KOPT-K1 (cell line): ENCODE measurements at regions not wholly inside any gene's neighbourhood (a gene's known extent, or its start where the extent isn't known, plus 50 kb on each side); places are given as distances from the start of the nearest gene placed in this dataset.

Source experiments
- H3K27ac ChIP-seq: fragments of 200-600 bp; sonication (generic); 2 replicates; pipeline ENCODE4 v1.5.1; 2016; ENCODE audit warnings: antibody characterized with exemption, mild to moderate bottlenecking, low read depth, low read length; ENCODE audit not compliant: poor library complexity, severe bottlenecking
- H3K36me3 ChIP-seq: fragments of 200-600 bp; sonication (generic); 2 replicates; pipeline ENCODE4 v1.5.1; 2017; ENCODE audit warnings: antibody characterized with exemption, mild to moderate bottlenecking, low read length, moderate library complexity; ENCODE audit not compliant: insufficient read depth
- H3K9me3 ChIP-seq: fragments of 200-600 bp; sonication (generic); 2 replicates; pipeline ENCODE4 v1.5.1; 2017; ENCODE audit warnings: antibody characterized with exemption, low read length, mild to moderate bottlenecking; ENCODE audit not compliant: insufficient read depth, poor library complexity, severe bottlenecking

DNA sequence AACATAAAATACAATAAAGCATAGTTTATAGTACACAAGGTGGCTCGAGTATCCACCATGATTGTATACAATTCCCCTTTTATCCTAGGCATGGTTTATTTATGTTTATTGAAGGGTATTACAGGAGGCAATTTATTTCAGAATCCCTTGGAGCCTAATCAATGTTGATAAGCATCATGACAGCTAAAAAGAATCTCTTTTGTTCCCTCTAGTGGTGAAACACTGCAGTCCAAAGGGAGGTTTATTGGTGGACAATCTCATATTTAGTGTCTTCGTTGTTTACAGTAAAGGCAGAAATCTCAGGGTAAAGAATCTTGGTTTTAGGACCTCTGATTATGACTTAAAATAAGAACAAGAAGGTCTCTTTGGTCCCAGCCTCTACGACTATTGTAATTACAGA is 1712.5 kb downstream of the C4orf33 start:
- peaks cover 8% of the 10 kb centered on the region for H3K9me3 ChIP-seq
- no peak overlapping the region for H3K27ac ChIP-seq

GRCh38 chr4:130812117-130812765 is 1716.3 kb downstream of the C4orf33 start:
- no peaks in the 10 kb centered on the region for H3K36me3 ChIP-seq
- no peaks in the 10 kb centered on the region for H3K9me3 ChIP-seq
- no peak overlapping the region for H3K27ac ChIP-seq

More for the DNA sequence above, 1712.5 kb downstream of the C4orf33 start:
- H3K36me3 ChIP-seq, result no peaks in the 10 kb centered on the region

GRCh38 chr4:130814896-130815295 is 1718.9 kb downstream of the C4orf33 start:
- Histone ChIP-seq H3K36me3 (no peaks in the 10 kb centered on the region), H3K9me3 (no peaks in the 10 kb centered on the region), H3K27ac (no peak overlapping the region)

- H3K9me3 ChIP-seq, result no peaks in the 10 kb centered on the region
- no peak overlapping the region for H3K27ac ChIP-seq
- no peaks in the 10 kb centered on the region for H3K36me3 ChIP-seq
These were observed 1724.5 kb downstream of the C4orf33 start for GRCh38 chr4:130820448-130820847.

GRCh38 chr4:130825284-130825683 is 1729.3 kb downstream of the C4orf33 start:
- Histone ChIP-seq H3K36me3 (no peaks in the 10 kb centered on the region), H3K9me3 (no peaks in the 10 kb centered on the region), H3K27ac (no peak overlapping the region)

GRCh38 chr4:130850019-130850524 is 1754.1 kb downstream of the C4orf33 start:
- no peaks in the 10 kb centered on the region for H3K36me3 ChIP-seq
- peaks cover 5% of the 10 kb centered on the region for H3K9me3 ChIP-seq
- no peak overlapping the region for H3K27ac ChIP-seq

- Histone ChIP-seq H3K9me3 (peaks cover 5% of the 10 kb centered on the region), H3K36me3 (no peaks in the 10 kb centered on the region), H3K27ac (no peak overlapping the region)
These were observed 1755.2 kb downstream of the C4orf33 start for GRCh38 chr4:130851107-130851506.

DNA sequence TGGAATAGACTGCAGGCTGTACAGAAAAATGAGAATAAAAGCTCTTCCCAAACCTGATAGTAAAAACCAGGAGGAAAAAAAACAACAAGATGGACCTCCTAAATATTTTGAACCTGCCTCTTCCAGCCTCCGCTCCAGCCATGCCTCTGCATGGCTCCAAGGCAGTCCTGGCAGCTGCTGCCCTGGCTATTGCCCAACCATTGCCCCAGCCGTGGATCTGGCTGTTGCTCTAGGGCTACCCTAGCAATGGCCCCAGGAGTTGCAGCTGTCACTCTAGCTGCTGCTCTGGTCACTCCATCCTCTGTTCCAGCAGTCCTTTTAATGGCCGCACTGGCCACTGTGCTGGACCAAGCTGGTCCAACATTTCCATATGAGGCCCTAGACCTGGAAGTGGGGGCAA is 1756.0 kb downstream of the C4orf33 start:
- Histone ChIP-seq H3K36me3 (no peaks in the 10 kb centered on the region), H3K27ac (no peak overlapping the region), H3K9me3 (peaks cover 5% of the 10 kb centered on the region)

- peaks cover 5% of the 10 kb centered on the region for H3K9me3 ChIP-seq
- H3K27ac ChIP-seq, result no peak overlapping the region
- H3K36me3 ChIP-seq, result no peaks in the 10 kb centered on the region
These were observed 1759.6 kb downstream of the C4orf33 start for GRCh38 chr4:130855533-130855932.

- Histone ChIP-seq H3K9me3 (no peaks in the 10 kb centered on the region), H3K27ac (no peak overlapping the region), H3K36me3 (no peaks in the 10 kb centered on the region)
These were observed 1764.0 kb downstream of the C4orf33 start for GRCh38 chr4:130859991-130860390.

DNA sequence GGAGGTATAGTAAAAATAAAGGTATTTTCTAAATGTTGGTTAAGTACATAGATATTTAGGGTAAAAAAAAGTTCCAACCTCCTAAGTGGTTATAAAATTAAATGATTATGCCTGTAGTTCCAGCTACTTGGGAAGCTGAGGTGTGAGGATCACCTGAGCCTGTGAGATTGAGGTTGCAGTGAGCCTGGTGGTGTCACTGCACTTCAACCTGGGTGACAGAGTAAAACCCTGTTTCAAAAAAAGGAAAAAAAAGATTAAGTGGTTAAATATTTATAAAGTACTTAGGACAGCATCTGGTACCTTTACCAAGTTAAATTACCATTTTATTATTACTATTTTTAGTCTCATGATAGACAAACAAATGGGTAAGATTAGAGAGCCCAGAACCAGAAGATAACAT is 1801.0 kb downstream of the C4orf33 start:
- Histone ChIP-seq H3K27ac (no peak overlapping the region), H3K9me3 (no peaks in the 10 kb centered on the region), H3K36me3 (no peaks in the 10 kb centered on the region)

- H3K27ac ChIP-seq, result no peak overlapping the region
- H3K36me3 ChIP-seq, result no peaks in the 10 kb centered on the region
- H3K9me3 ChIP-seq, result no peaks in the 10 kb centered on the region
These were observed 1805.4 kb downstream of the C4orf33 start for GRCh38 chr4:130901321-130901720.

DNA sequence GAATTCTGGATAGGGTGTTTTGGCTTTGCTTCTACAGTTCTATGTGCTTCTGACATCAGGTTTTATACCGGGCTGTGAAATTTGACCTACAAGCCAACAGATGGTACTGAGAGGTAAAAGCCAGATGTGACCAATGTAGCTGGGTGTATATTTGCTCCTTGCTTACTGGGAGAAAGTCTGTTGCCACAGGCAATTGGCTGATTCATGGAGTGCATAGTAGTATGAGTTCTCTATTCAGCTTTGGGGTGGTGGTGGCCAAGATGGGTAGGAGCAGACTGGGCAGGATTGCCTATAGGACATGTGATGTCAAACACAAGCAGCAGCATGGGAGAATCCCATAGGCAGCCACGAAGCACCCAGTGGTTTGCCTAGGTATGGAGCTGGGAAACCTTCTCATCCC is 1827.0 kb downstream of the C4orf33 start:
- Histone ChIP-seq H3K36me3 (no peaks in the 10 kb centered on the region), H3K27ac (no peak overlapping the region), H3K9me3 (peaks cover 8% of the 10 kb centered on the region)

- Histone ChIP-seq H3K27ac (no peak overlapping the region), H3K36me3 (no peaks in the 10 kb centered on the region), H3K9me3 (peaks cover 8% of the 10 kb centered on the region)
These were observed 1859.6 kb downstream of the C4orf33 start for GRCh38 chr4:130955520-130955919.

DNA sequence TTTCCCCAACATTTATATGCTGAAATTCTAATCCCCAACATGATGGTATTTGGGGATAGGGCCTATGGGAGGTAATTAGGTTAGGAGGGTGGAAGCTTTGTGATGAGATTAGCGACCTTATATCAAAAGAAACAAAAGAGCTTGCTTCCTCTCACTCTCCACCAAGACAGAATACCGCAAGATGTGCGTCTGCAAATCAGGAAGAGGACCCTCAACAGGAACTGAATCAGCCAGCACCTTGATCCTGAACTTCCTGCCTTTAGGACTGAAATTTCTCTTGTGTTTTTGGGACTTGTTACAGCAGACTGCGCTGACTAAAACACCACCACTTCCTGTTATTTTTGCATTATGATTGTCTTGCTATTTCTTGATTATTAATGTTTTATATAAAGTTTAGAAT is 1889.4 kb downstream of the C4orf33 start:
- H3K27ac ChIP-seq, result no peak overlapping the region
- no peaks in the 10 kb centered on the region for H3K36me3 ChIP-seq
- H3K9me3 ChIP-seq, result no peaks in the 10 kb centered on the region

- Histone ChIP-seq H3K36me3 (no peaks in the 10 kb centered on the region), H3K27ac (no peak overlapping the region), H3K9me3 (peaks cover 5% of the 10 kb centered on the region)
These were observed 1900.0 kb downstream of the C4orf33 start for GRCh38 chr4:130995988-130996387.
